H7 (cell line): ENCODE measurements at regions not wholly inside any gene's neighbourhood (a gene's known extent, or its start where the extent isn't known, plus 50 kb on each side); places are given as distances from the start of the nearest gene placed in this dataset.
"Not testable (repeated sequence)": the region's sequence is repeated elsewhere in the genome, so short reads cannot be mapped to it uniquely, and the experiment has no call there.

Source experiments
- DNase-seq: peaks from one replicate; pipeline ENCODE4 v3.0.0; 2012
- H3K27me3 ChIP-seq: 2 replicates; pipeline ENCODE4 v1.6.0; 2011; ENCODE audit warnings: mild to moderate bottlenecking, low read length; ENCODE audit not compliant: control insufficient read depth, insufficient read depth
- H3K36me3 ChIP-seq: replicated peaks from 2 replicates; pipeline ENCODE4 v1.5.1; 2011; ENCODE audit warnings: low read length; ENCODE audit not compliant: control insufficient read depth, insufficient read depth
- H3K4me3 ChIP-seq: 2 replicates; pipeline ENCODE4 v1.5.1; 2011; ENCODE audit warnings: low read depth, mild to moderate bottlenecking, control low read depth, low read length, moderate library complexity; ENCODE audit not compliant: insufficient read depth

DNA sequence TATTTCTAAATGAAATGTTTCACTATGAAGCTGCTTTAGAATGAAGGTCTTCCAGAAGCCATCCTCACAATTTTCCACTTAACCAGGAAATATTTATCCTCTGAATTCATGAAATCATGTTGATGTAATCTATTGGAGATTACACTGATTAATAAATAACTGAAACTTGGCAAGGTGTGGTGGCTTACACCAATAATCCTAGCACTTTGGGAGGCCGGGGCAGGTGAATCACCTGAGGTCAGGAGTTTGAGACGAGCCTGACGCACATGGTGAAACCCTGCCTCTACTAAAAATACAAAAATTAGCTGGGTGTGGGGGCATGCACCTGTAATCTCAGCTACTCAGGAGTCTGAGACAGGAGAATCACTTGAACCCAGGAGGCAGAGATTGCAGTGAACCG is 73.8 kb upstream of the DAPK1 start:
- not testable (repeated sequence) for H3K4me3 ChIP-seq, H3K27me3 ChIP-seq, DNase-seq
- peaks cover 14% of the 10 kb centered on the region for H3K36me3 ChIP-seq

DNA sequence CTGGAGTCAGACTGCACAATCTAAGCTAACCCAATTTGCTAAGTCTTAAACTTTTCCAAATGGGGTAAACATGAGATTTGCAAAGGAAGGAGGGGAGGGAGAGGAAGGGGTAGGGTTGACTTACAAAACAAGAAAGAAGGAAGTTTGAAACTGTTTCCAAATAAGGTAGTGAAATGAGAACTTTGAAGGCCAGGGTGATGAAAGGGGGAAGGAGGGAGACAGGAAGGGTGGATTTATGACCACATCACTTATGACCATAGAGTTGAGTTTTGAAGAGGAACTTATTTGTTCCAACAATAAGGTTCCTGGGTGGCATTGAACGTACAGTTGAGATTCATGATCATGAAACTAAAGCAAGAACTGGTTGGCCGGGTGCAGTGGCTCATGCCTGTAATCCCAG is 72.5 kb upstream of the DAPK1 start:
- Histone ChIP-seq H3K4me3 (no peak overlapping the region), H3K27me3 (no peaks in the 10 kb centered on the region), H3K36me3 (peaks cover 3% of the 10 kb centered on the region; the same call in 1 of the 2 replicates)
- DNase-seq = no peak

DNA sequence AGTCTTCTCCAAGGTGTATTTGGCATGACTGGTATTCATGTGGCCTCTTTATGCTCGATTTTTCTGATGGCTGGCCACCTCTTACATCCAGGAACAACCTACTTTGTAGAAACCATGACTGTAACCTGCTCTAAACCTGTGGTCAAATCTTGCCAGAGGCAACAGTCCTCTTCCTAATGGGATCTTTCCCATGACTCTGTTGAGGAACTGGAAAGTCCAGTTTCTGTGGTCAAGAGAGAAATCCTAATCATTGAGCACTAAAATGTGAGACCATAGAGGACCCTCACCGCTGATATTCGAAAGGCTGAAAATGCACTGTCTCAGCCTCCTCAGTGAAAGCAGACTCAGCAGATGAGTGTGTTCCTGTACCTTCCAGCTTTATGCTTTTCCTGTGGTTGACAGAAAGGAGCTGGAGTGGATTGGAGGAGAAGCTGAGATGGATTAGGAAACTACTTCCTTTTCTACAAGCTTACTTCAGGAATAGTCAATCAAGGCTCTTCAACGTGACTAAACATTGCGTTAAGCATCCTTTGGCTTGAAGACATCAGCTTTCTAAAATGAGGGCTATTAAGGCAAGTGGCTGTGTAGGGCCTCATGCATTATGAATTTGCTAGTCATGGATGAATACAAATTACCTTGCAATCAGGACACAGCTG is 69.7 kb upstream of the DAPK1 start:
- Histone ChIP-seq H3K27me3 (no peaks in the 10 kb centered on the region), H3K4me3 (no peak overlapping the region), H3K36me3 (no peaks in the 10 kb centered on the region)
- no peak for DNase-seq

DNA sequence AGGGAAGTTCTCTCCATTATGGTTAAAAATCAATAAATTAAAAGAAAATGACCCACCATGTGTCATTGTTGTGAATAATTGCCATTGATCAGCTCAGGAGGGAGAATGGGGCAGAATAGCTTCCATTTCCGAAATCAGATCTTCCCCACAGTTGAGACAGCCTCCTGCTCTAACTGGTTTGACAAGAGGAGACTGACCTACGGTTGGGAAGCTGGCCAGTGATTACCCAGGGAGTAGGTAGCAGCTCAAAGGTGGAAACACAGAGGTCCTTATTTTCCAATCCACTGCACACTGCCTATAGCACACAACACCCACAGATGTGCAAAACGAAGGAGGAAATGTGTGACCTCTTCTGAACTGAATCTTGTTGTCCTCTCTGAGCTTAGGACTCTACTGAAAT is 69.0 kb upstream of the DAPK1 start:
- Histone ChIP-seq H3K4me3 (no peak overlapping the region), H3K27me3 (no peaks in the 10 kb centered on the region), H3K36me3 (no peaks in the 10 kb centered on the region)
- no peak for DNase-seq

DNA sequence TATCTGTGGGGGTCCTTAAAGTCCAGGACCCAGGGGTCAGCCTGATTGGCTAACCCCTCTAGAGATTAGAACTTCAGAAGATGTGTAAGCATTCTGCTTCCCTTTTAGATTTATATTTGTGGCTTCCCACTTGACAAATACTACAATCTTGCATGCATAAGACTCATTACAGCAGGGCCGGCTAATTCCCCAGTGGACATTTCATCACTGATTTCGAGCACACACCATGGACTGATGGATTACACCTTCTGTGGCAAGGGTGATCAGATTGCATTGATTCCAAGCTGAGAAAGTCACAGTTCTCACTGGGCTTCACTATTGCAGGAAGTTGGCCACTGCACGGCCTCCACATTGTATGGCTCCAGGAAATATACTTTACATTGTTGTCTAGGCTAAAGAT is 65.8 kb upstream of the DAPK1 start:
- Histone ChIP-seq H3K27me3 (no peaks in the 10 kb centered on the region), H3K36me3 (no peaks in the 10 kb centered on the region), H3K4me3 (no peak overlapping the region)
- DNase-seq = no peak

DNA sequence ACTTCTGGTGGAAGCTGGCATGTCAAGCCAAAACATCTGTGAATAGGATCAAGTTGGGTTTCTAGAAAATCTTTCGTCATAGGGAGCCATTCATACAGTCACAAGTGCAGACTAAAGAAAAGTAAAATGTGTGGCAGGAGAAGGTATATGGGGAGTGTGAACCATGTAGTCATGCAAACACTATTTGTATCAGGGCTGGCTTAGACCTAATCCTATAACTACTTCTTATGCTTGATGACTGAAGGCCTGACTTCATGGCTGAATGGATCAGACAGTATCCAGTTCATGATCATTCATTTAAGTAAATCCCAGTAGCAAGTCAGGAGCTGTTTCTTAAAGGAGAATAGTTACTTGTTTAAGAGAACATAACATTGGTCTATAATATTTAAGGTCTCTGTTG is 63.8 kb upstream of the DAPK1 start:
- no peak for DNase-seq
- no peaks in the 10 kb centered on the region for H3K36me3 ChIP-seq
- H3K4me3 ChIP-seq = no peak overlapping the region
- H3K27me3 ChIP-seq = no peaks in the 10 kb centered on the region

DNA sequence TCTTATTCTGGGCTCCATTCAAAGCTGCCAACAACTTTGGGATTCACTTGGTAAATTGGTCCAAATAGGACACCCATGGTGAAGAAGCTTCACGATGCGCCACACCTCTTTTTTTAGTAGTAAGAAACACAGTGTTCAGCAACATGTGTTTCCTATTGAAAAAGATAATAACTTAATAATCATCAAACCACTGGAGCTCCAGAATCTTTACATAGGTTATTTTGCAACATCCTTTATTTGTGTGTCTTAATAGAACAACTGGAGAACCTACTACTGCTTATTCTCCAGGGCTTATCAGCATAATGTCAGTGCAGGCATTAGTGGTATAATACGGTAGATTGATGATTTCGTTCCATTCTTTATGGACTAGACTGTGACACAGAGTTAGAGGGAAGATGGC is 63.3 kb upstream of the DAPK1 start:
- H3K27me3 ChIP-seq = no peaks in the 10 kb centered on the region
- H3K36me3 ChIP-seq = no peaks in the 10 kb centered on the region
- DNase-seq = no peak
- H3K4me3 ChIP-seq = no peak overlapping the region

DNA sequence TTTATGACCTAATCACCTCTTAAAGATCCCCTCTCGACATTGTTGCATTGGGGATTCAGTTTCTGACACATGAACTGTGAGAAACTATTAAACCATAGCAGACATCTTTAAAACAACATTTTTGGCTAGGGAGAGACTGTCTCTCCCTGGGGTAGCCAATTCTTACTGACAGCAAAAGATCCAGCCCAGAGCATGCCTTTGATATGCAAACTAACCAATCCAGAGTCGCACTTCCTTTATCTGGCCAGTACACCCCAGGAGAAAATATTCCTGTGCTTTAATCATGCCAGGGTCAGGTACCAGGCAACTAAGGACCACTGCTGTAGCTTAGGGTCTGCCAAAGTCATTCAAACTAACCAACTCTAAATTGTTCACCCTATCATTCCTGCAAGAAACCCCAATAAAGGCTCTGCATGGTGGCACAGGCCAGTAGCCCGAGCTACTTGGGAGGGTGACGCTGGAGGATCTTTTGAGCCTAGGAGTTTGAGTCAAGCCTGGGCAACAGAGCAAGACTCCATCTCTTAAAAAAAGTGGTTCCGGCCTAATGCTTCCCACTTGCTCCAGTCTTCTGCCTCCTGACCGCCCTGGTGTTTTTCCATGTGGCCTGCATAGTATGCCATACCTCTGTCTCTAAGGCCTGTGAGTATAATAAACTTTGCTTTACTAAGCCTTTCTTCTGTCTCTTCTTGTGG is 62.3 kb upstream of the DAPK1 start:
- no peak overlapping the region for H3K4me3 ChIP-seq

DNA sequence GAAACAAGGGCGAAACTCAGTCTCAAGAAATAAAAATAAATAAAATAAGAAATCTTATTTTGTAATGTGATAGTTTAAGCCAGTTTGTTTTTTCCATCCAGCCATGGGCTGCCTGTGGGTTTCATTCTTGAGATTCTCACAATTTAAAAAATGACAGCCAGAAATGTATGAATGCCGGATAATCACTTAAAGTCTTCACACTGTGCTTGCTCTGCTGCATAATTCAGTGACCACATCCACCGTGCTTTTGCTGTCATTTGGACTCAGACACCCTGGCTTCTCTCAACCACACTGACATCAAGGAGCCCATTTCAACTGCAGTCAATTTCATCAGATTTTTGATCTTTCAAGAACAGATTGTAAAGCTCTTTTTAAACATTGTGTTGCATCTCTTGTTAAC is 61.0 kb upstream of the DAPK1 start:
- DNase-seq = no peak
- Histone ChIP-seq H3K36me3 (no peaks in the 10 kb centered on the region), H3K4me3 (no peak overlapping the region), H3K27me3 (no peaks in the 10 kb centered on the region)

More for the DNA sequence above, 62.3 kb upstream of the DAPK1 start:
- no peaks in the 10 kb centered on the region for H3K27me3 ChIP-seq
- DNase-seq = peak; percentile 41
- no peaks in the 10 kb centered on the region for H3K36me3 ChIP-seq

DNA sequence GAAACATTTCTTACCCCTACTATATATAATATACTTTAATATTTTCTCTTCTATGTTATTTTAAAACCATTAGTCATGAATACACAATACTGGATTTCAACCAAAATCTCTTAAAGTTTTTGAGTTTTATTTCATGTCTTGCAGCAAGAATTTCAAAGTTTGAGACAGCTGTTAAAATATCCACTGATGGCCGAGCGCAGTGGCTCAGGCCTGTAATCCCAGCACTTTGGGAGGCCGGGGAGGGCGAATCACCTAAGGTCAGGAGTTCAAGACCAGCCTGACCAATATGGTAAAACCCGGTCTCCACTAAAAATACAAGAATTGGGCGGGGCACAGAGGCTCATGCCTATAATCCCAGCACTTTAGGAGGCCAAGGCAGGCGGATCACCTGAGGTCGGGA is 59.7 kb upstream of the DAPK1 start:
- H3K27me3 ChIP-seq = no peaks in the 10 kb centered on the region
- DNase-seq = no peak
- no peak overlapping the region for H3K4me3 ChIP-seq
- H3K36me3 ChIP-seq = no peaks in the 10 kb centered on the region

DNA sequence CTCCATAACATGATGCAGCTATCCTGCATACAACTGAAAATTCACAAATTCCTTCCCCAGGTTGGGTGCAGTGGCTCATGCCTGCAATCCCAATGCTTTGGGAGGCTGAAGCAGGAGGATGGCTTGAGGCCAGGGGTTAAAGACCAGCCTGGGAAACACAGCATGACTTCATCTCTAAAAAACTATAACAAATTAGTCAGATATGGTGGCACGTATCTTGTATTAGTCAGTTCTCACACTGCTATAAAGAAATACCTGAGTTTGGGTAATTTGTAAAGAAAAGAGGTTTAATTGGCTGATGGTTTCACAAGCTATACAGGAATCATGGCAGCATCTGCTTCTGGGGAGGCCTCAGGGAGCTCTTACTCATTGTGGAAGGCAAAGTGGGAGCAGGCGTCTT is 56.4 kb upstream of the DAPK1 start:
- Histone ChIP-seq H3K4me3 (no peak overlapping the region), H3K27me3 (no peaks in the 10 kb centered on the region), H3K36me3 (no peaks in the 10 kb centered on the region)
- no peak for DNase-seq

DNA sequence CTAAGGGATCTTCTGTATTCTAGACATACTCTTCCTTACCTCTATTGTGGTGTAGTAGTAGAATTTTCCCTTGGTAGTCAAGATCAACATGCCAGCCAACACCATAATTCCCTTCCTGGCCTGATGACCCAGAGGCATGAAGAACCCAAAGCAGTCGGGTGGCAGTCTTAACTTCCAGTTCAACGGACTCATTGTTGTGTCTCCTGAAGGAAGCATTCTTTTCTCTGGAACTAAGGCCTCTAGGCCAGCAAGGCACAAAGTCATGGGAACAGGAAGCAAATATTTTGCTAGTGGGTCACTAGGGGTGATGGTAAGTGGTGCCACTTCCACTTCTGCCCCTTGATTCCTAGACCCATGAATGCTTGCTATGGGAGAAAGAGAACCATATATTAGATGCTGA is 55.2 kb upstream of the DAPK1 start:
- H3K4me3 ChIP-seq = no peak overlapping the region
- H3K36me3 ChIP-seq = no peaks in the 10 kb centered on the region
- H3K27me3 ChIP-seq = no peaks in the 10 kb centered on the region
- DNase-seq = no peak

DNA sequence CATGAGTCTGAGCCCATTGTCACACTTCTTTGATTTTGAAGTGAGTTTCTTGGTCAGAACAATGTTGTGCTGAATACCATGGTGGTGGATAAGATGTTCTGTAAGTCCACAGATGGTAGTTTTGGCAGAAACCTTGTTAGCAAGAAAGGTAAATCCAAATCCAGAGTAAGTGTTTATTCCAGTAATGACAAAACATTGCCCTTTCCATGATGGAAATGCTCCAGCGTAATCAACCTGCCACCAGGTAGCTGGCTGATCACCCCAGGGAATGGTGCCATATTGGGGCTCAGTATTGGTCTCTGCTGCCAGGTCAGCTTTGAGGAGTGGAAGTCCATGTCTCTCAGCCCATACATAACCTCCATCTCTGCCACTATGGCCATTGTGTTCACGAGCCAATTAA is 54.7 kb upstream of the DAPK1 start:
- Histone ChIP-seq H3K36me3 (no peaks in the 10 kb centered on the region), H3K27me3 (no peaks in the 10 kb centered on the region), H3K4me3 (no peak overlapping the region)
- DNase-seq = no peak

DNA sequence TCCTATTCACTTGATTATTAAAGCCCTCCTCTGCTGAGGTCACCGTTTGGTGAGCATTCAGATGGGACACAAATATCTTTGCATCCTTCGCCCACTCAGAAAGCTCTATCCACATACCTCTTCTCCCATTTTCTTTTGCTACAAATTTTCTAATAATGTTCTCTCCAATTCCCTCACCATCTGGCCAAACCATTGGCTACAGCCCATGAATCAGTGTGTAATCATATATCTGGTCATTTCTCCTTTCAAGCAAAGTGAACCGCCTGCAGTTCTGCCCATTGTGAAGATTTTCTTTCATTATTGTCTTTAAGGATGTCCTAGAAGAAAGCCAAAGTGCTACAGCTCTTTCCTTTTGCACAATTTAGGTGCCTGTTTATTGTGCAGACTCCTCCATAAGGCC is 54.2 kb upstream of the DAPK1 start:
- H3K27me3 ChIP-seq = no peaks in the 10 kb centered on the region
- no peak for DNase-seq
- H3K4me3 ChIP-seq = no peak overlapping the region
- no peaks in the 10 kb centered on the region for H3K36me3 ChIP-seq

DNA sequence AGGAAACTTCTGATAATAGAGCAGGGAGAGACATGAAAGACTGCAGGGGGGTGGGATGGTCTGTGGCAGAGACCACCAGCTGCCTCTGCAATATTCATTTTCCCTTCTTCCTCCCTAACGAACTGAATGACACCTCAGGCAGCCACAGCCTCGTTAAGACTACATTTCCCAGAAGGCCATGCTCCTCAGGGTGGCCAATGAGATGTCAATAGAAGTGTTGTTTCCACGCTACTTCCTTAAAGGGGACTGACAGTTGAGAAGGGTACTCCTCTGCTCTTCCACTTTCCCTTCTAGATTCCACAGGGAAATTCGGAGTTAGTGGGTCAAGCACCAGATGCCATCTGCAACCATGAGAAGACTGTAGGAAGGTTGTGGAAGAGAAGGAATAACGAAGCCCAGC is 52.0 kb upstream of the DAPK1 start:
- H3K4me3 ChIP-seq = no peak overlapping the region

DNA sequence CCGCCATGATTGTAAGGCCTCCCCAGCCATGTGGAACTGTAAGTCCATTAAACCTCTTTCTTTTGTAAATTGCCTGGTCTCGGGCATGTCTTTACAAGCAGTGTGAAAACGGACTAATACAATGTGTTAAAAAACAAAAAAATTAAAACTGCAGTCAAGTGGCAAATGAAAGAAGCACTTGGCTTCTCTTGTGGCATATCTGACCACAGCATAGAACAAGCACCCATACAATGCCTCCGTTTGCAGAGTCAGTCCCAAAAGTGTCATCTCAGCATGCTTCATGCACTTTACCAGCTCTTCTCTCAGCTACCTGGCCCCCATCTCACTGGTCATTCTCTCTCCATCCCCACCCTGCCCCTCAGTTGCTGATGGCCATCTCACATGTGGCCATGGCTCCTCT is 51.1 kb upstream of the DAPK1 start:
- Histone ChIP-seq H3K36me3 (no peaks in the 10 kb centered on the region), H3K27me3 (no peaks in the 10 kb centered on the region), H3K4me3 (no peak overlapping the region)
- DNase-seq = no peak

More for the DNA sequence above, 52.0 kb upstream of the DAPK1 start:
- peak; percentile 59 for DNase-seq
- H3K36me3 ChIP-seq = no peaks in the 10 kb centered on the region
- no peaks in the 10 kb centered on the region for H3K27me3 ChIP-seq
